ENCODE measurements at regions not wholly inside any gene's neighbourhood (a gene's known extent, or its start where the extent isn't known, plus 50 kb on each side); places are given as distances from the start of the nearest gene placed in this dataset.

GRCh38 chr2:156115338-156115737 is 217.2 kb downstream of the NR4A2 start:
- TF ChIP-seq CTCF (conservative IDR thresholded peaks at IDR 0.05 in 1 of 2, IDR thresholded peaks at IDR 0.05 in 1 of 2; ENCODE audit: low read depth in 1 of 2, low read length in 2 of 2) (no peak), EZH2 (IDR thresholded peaks at IDR 0.05; ENCODE audit: low read length, missing control alignments) (no peak)

All from fibroblast of lung (primary cell).